Fibroblast of skin of back (primary cell): ENCODE measurements at regions not wholly inside any gene's neighbourhood (a gene's known extent, or its start where the extent isn't known, plus 50 kb on each side); places are given as distances from the start of the nearest gene placed in this dataset.
"Not testable (repeated sequence)": the region's sequence is repeated elsewhere in the genome, so short reads cannot be mapped to it uniquely, and the experiment has no call there.

Experiments
- DNase-seq: peaks from one replicate; pipeline ENCODE4 v3.0.0-alpha.2; 2013

DNA sequence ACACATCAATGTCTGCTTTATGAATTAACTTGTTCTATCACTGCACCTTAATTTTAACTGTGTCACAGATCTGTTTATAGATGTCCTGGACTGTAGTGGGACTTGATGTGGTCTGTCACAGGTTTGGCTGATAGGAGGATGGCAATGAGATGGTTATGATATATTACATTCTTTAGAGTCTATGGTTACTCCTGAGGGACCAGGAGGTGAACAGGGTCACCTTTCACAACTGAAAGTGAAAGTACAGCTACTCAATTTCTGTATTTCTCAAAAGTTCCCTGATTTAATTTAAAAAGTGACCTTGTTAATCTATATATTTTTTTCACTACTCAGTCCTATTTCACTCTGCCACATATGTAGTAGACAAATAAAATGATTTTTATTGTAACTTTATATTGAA lies 1284.1 kb upstream of the GYPC start:
- no peak for DNase-seq

- DNase-seq = no peak
Measured at GRCh38 chr2:125373293-125373692, 1282.7 kb upstream of the GYPC start.

DNA sequence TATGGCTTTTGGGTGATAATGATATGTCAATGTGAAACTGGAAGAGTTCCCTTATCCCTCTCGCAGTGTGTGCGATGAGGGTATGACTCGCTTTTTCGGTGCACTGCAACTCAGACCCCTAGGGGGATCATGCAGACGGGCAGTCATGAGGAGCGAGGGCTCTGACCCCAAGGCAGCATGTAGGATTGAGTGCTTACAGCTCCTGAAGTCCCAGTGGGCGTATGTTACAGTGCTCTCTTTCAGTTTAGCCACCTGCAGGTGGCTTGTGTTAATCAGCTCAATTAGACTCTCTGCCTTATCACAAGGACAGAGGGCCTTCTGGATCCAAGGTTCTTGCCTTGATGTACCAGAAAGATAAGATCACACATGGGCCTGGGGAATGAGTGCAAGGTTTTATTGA lies 1269.9 kb upstream of the GYPC start:
- DNase-seq = no peak

DNA sequence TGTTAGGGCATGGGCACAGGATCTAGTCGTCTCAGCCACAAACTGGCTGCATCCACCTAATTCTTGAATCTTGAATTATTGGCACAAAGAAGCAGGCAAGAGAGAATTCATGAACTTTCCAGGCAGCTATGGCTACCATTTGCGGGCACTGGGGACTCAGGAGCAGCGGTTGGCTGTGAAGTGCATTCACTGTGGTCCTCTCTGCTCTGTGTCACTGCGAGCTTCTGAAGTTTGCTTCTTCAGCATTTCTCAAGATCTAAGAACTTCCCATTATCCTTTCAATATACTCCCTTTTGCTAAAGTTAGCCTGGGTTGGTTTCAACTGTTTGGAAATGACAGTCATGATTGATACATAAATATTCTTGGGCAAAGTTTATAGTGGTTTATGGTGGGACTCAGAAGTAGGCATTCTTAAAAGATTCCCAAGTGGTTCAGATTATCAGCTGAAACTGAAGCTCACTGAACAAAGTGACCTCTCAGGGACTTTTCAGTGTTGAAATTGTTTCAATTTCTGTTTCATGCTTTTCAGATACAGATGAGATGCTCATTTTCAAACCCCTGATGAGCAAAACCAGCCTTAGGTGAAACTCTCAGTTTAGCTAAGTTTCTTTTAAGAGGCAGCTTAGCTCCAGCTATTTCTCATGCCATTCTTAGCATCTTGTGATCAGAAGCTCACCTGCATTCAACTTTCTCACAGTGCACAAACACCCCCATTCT lies 1258.3 kb upstream of the GYPC start:
- DNase-seq = no peak

DNA sequence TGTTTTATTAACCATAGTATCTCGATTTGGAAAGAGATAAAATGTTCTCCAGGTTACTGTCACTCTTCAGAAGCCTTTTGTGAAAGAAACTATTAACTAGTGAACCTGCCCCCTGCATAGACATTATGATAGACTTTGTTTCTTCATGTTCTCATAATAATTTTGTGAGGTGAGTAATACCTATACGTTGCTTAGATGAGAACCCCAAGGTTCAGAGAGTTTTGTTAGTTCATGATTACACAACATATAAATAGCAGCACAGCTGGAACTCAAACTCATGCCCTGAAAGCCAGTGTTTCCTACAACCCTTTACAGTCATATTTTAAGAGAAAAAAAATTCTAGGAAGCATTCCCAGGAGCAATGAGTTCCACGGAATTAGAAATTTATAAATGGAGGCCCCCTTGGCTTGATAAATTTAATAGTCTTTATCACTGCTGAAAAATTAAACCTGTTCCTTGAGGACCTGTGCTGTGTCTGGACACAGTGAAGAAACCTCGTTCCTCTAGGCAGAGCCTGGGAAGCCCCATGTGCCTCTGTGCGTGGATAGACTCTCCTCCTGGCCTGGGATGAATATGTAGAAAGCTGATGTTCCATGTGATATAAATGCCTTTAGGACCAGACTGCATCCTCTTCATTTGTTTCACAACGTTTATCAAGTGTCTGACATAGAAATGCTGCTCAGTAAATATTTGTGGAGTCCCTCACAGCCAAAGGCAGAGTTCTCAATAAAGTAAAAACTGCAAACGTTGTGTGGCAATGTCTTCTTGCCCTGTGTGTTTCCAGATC lies 1257.0 kb upstream of the GYPC start:
- DNase-seq = no peak

DNA sequence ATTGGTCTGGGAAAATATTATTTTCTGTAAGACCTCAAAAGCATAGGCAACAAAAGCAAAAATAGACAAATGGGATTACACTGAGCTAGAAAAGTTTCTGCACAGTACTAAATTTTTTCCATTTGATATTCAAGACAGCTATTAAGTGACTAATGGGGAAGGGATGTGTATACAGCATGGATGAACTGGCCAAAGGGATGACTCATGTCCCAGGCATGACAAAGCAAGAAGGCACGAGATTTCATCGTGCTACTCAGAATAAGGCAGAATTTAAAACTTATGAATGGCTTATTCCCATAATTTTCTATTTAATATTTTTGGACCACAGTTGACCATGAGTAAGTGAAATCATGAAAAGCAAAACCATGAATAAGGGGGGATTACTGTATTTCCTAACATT lies 1250.1 kb upstream of the GYPC start:
- DNase-seq = peak; percentile 96

DNA sequence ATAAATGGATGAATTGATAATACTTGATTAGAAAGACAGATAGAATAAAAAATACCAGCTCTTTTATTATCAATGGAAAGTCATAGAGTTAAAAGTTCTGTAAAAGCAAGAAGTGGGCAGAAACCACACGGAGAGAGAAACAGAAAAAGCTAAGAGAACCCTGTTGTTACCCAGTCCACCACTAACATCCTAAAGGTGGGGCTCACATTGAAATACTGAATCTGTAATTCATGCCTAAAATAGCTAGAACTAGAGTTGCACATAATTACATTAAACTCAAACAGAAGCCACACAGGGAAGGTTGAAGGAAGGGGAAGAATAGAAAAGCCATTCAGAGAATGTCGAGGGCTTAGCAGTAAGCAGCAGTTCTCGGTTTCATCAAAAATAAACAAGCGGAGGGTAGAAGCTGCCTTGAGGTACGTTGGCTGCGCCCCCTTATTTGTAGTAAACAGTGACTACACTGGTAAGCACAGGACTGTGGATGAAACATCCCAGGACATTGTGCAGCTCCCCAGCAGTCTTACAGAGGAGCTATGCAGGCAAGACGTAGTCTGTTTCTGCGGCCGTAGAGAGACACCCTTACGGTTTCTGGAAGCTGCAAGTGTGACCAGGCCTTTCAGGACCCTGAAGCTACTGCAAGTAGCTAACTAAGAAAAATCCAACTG lies 1247.0 kb upstream of the GYPC start:
- no peak for DNase-seq

DNA sequence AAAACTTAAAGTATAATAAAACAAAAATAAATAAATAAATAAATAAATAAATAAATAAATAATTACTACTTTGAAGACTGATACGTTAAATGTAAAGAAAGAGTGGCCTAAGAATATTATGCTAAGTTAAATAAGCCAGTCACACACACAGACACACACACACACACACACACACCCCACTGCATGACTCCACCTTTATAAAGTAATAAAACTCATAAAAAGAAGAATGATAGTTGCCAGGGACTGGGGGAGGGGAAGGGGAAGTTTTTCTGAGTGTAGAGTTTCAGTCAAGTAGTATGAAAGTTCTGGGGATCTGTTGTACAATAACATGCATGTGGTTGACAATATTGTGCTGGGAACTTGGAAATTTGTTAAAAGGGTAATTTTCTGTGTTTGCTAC lies 1237.5 kb upstream of the GYPC start:
- no peak for DNase-seq

- DNase-seq = not testable (repeated sequence)
Measured at GRCh38 chr2:125422198-125422770, 1233.7 kb upstream of the GYPC start.

DNA sequence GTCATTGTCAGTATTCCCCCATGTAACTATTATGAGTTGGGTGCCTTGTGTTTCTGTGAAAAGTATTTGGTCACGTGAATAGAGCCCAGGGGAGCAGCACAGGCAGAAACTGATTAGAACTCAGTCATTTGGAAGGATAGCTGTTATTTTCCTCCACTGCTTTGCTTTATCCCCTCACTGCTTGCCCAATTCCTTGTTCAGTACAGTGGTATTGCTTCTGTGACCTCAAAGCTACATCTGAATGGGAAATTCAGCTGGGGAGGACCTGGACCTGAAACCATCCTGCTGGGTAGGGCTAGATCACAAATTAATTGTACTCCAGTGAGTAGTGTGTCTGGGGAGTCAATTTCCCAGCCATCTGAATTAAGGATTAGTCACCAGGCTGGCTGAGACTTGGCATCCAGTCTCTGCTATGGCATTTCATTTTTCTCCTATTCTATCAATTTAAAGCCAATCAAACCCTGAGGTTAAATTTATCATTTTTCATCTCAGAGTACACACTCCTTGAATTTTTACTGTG lies 1231.6 kb upstream of the GYPC start:
- DNase-seq = peak; percentile 18

DNA sequence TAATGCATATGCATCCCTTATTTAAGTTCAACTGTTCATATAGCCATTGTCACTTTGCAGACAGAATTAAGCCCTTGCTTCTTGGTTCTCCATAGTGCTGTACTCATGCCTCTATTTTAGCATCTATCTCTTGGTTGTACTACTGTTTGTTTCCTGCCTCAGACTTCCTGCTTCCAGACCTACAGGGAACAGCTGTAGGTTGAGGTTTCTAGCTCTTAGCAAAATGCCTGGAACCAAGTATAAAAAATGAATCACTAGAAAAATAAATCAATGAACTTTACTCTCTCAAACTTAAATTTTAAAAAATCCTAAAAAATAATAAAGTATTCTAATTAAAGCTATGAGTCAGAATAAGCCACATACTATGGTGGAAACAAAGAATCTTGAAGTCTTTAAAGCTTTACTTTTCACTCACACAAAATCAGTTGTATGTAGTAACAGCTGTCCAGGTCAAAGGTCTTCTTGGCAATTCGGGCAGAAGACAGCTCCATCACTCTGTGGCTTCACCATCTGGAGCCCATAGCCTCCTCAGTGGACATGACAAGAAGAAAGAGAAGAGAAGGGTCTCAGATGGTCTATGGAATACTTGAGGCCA lies 1228.1 kb upstream of the GYPC start:
- peak; percentile 38 for DNase-seq

DNA sequence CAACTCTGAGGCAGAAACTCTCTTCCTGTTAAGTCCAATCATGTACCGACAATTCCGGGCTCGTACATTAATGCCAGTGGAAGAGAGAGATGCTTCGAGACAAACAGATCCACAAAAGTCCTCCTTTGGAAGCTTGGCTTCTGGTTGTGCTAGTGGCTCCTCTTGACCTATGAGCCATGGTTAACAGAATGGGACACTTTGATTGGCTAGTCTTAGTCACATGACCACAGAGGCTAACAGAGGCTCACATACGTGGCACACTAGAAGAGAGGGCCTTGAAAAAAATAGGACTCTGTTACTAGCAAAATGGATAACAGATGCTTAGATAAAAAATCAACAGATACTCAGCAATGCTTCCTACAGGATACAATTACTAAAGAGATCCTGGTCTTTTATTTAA lies 1211.9 kb upstream of the GYPC start:
- no peak for DNase-seq

DNA sequence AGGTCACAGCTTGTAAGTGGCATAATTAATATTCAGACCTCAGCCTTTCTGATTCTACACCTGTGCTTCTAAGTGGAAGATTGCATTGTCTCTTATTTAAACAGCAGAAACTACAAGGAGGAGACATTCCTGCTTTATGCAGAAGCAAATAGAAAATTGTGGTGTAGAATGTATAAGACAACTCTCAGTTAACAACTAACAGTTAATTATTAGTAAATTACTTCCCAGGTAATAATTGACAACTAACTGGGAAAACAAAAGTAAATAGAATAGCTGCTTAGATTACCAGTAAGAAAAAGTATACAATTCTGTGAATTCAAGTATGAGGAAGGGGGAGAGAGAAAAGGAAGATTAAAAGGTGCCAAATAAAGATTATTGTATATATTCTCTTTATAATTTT lies 1210.5 kb upstream of the GYPC start:
- DNase-seq = no peak

- DNase-seq = no peak
Measured at GRCh38 chr2:125450092-125450491, 1205.9 kb upstream of the GYPC start.

GRCh38 chr2:125455110-125455509 lies 1200.8 kb upstream of the GYPC start:
- DNase-seq = no peak

DNA sequence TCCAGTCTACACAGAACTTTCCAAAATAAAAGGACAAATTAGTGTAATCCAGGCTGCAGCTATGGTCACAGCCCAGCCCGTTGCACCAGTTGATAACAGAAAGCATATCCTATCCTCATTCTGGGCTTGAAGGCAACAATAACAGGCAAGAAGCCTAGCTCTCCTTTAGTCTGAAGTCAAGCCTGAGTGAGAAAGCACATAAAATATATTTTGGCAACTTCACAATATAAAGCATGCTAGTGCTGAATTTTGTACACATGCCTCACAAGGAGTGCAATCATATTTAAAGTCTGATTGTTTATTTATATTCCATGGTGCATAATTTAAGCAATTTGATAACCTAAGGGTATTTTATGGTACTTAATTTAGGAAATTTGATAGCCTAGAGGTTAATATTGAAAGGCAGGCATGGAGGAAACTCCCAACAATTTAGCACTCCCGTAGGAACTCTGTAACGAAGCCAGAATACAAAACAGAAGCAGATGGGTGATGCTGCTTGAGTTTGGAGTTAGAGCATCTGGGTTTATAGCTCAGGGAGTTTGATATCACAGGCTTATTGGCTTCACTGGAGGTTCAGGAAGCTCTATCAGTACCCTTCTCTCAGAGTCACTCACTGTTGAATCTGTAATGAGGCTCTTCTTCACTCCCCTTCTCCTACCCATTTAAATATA lies 1199.1 kb upstream of the GYPC start:
- no peak for DNase-seq

DNA sequence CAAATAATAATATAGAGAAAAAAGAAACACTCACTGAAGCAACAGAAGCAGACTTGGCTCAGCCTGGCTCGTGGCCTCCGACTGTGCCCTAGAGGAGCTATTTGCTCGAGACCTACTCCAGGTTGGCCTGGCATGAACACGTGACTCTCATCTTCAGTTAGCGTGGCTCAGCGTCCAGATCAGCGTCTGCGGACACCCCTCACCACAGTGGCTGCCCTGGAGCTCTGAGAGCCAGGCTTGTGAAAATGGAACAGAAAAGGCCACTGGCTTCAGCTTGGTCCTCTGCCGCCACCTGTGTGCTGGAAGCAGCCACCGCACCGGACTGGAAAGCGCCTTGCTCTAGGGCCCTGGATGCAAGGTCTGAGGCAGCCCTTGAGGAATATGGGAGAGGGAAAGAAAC lies 1184.0 kb upstream of the GYPC start:
- peak; percentile 3 for DNase-seq

DNA sequence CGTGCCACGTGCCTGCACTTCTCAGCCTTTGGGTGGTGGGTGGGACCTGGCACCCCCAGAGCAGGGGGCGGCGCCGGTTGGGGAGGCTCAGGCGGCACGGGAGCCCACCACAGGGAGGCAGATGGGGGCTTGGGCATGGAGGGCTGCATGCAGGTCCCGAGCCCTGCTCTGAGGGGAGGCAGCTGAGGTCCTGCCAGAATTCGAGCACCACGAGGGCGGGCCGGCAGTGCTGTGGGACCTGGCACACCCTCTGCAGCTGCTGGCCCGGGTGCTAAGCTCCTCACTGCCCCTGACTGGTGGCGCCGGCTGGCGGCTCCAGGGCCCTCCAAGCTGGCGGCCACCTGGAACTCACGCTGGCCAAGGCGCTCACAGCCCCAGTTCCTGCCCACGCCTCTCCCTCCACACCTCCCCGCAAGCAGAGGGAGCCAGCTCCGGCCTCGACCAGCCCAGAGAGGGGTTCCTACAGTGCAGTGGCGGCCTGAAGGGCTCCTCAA lies 1176.8 kb upstream of the GYPC start:
- no peak for DNase-seq

DNA sequence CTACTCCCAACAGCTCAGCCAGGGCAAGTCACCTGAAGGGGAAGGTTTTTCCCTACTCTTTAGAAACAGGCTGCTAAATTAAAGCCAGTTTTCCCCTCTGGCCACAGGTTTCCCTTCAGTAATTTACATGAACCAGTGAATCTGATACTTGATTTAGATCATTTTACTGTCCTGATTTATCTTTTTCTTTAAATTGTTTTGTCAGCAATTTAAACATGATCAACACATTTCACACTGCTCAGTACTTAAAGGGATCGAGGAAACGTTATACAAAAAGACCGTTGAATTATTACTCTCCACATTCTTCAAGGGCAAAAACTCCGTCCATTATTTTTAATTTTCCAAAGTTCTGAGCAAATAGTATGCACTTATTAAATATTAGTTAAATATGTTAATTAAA lies 1165.7 kb upstream of the GYPC start:
- no peak for DNase-seq

DNA sequence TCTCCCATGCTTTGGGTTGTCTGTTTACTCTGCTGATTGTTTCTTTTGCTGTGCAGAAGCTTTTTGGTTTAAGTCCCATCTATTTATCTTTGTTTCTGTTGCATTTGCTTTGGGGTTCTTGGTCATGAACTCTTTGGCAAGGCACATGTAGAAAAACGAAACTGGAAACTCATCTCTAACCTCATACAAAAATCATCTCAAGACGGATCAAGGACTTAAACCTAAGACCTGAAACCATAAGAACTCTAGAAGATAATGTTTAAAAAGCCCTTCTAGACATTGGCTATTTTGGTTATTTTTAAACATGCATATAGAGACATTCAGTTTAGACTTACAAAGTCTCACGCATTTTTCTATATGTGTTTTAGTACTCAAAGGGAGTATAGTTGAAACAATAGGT lies 1164.3 kb upstream of the GYPC start:
- no peak for DNase-seq

GRCh38 chr2:125512313-125512712 lies 1143.6 kb upstream of the GYPC start:
- no peak for DNase-seq
